GM12874 (cell line): ENCODE measurements at regions not wholly inside any gene's neighbourhood (a gene's known extent, or its start where the extent isn't known, plus 50 kb on each side); places are given as distances from the start of the nearest gene placed in this dataset.

Source experiments
- TF ChIP-seq, protein P1 (sequence below): IDR thresholded peaks from 2 replicates; pipeline ENCODE4 v1.5.1; 2011; ENCODE audit warnings: low read depth, mild to moderate bottlenecking, control low read depth, low read length, moderate library complexity; ENCODE audit not compliant: insufficient read depth

DNA sequence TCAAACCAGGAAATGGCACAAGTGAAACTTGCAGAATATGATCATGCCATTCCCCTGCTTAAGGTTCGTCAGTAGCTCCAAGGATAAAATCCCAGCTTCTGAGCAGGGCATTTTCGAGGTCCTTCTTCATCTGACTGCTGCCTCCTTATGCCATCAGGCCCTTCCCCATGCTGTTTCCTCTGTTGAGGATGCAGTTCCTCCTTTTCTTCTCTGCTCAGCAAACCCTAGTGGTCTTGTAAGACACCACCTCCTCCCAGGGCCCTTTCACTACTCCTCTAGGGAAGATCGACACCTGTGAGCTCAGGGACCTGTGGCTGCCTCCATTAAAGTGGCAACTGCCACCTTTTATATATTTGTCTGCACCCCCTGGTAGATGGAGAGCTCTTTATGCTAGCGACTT, 62.1 kb upstream of the JUN start:
- TF ChIP-seq, protein P1, sequence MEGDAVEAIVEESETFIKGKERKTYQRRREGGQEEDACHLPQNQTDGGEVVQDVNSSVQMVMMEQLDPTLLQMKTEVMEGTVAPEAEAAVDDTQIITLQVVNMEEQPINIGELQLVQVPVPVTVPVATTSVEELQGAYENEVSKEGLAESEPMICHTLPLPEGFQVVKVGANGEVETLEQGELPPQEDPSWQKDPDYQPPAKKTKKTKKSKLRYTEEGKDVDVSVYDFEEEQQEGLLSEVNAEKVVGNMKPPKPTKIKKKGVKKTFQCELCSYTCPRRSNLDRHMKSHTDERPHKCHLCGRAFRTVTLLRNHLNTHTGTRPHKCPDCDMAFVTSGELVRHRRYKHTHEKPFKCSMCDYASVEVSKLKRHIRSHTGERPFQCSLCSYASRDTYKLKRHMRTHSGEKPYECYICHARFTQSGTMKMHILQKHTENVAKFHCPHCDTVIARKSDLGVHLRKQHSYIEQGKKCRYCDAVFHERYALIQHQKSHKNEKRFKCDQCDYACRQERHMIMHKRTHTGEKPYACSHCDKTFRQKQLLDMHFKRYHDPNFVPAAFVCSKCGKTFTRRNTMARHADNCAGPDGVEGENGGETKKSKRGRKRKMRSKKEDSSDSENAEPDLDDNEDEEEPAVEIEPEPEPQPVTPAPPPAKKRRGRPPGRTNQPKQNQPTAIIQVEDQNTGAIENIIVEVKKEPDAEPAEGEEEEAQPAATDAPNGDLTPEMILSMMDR = no peak

DNA sequence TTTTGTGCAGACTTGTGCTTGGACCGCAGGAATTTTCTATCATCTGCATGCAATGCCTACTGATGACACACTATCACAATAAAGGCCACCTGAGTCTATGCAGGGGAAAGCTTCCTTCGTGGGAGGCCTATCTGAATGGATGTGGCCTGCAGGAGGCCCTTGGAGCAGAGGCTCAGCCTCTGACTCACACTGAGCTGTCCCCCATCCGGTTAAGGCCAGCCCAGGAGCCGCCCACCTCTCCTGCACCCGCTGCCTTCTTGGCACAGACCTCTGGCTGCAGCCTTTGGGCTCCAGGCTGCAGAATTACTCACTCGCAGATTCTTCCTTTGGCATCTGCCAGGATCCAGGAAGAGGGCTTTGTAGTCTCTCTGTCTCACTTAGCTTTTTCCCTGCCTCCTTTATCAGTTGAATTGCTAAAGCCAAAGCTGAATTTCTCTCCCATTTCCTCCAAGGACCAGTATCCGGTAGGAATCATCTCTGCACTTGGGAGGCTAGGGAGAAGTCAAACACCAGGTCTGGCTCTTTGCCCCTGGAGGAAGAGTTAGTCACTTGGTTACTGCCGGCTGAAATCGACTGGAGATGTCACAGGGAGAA, 65.1 kb upstream of the JUN start:
- TF ChIP-seq, protein P1 = no peak

DNA sequence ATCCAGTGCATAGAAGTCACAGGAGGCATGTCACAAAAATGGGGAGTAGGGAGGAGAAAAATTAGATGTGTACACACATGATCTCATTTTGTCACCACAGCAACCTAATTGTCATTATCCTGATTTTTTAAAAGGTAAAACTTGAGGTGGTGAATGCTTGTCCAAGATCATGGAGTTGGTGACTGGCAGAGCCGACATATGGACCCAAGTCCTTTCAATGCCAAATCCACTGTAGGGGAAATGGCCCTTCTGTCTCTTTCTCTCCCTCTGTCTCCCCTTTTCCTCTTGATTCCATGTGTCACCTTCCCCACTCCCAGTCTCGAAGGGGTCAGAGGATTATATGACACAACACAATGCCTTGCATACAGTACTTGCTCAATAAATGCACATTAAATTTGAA, 65.7 kb upstream of the JUN start:
- TF ChIP-seq, protein P1 = no peak

DNA sequence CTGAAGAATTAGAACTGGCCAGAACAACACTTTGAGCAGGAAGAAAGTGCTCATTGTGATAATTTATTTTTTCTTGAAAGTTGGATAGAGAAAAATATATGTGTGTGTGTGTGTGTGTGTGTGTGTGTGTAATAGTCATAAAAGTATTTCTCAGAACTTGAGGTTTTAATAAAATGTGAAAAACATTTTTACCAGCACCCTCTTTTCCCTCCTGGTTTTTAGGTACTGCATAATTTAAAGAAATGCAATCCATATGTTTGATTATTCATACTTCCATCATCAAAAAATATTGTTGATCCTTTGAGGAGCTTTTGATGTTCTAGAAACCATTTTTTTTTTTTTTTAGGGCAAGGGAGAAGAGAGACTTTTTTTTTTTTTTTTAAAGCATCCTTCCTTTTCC, 66.8 kb upstream of the JUN start:
- TF ChIP-seq, protein P1 = no peak

DNA sequence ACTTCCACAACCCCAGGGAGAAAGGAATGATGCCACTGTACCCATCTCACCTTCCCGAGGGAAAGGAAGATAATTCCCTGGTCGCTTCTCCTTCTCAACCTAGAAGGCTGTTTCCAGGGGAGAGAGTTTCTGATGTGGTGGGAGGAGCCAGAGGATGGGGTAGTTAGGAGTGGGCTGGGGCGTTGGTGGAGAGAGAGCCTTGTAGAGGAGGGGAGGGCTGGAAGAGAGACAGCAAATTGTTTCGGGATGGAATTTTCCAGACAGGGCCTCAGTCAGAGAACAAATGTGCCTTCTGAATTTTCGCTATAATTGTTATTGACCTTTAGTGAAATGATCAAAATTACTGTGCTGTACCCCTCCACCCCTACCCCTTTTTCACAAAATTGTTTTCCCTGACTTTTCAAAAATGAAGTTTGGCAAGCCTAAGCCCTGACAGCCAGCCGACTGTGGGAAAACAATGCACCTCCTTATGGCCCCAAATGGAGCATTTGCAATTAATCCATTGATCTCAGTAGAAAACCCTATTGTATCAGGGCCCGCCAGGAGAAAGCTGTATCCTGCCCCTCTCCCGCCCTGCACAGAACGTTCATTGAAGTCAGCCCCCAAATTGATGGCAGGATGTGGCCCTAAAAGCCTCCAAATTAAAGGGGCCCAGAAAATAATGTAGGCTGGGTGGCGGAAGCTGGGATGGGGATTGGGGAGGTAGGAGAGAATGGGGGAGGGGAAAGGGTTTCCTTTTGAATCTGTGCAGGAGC, 69.1 kb upstream of the JUN start:
- TF ChIP-seq, protein P1 = no peak

DNA sequence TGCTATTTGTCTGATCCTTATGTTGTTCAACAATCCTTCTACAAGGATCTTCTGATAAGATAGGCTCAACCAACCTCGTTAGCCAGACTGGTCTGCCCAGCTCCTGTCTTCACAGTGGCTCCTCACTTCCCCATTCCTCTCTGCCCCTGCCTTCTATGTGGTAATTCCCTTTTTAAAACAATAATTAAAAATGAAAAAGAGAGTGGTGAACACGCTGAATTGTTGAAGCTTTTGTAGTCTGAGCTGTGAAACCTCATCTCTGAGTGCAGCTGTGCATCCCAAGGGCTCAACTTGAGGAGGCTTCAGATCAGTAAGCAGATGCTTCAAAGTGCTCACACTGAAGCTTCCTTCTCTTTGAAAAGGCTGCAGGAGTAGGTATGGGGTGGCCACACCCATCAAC, 70.7 kb upstream of the JUN start:
- TF ChIP-seq, protein P1 = no peak

DNA sequence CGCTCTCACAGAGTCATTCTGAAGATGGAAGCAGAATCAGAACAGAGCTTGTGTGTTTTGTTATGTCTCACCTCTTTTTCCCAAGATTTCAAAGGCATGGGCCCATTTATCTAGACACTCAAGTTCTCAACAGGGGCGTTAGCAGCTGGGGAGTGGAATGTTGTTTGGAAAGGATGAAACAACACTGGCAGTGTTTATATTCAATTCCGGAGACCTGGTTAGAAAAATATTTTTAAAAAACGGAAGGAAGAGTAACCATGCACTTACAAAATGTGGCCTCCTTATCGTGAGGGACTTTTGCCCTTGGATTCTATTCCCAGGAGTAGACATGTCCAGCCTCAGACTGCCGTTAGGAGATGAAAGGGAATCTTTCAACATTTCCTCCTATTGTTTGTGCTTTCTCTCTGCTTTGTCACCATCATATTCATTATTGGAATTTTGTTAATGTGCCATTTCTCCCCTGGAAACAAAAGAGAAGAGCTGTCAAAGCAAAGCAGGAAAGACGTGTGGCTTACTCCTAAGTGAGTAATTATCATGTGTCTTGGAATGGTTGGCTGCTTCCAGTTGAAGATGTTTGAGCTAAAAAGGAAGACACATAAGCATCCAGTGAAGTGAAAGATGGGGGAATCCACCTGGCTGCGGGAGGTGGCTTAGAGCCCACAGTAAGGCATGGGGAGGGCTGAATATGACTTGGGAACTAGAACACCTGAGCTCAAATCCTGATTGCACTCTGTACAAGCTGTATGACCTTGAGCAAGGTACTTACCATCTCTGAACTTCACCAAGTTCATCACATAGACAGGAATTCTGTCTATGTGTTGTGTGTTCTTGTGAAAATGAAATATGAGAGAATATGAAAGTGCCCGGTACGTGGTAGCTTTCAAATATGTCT, 71.7 kb upstream of the JUN start:
- TF ChIP-seq, protein P1 = no peak
